ENCODE measurements at regions not wholly inside any gene's neighbourhood (a gene's known extent, or its start where the extent isn't known, plus 50 kb on each side); places are given as distances from the start of the nearest gene placed in this dataset.

DNA sequence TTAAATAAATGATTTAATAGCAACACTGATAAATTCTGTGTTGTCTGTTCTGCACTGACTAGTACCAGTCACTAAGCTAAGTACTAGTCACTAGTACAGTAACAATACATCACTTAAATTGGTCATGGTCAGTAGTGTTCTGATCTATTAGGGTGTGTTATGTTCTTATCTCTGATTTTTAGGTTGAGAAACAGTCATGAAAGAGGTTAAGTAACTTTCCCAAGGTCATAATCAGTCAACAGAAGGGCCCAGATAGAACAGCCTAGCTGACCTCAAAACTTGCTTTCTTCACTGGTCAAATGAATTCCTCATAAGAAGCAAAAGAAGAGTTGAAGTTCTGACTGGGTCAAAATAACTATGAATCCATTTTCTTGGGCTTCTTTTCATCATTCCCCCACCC, 1492.7 kb downstream of the MAT2B start:
- TF ChIP-seq EZH2phosphoT487 (IDR thresholded peaks at IDR 0.05; ENCODE audit: low read depth, severe bottlenecking, unreplicated experiment) = no peak
- TF ChIP-seq EZH2 (IDR thresholded peaks at IDR 0.05; ENCODE audit: borderline replicate concordance) = no peak
- TF ChIP-seq, protein P1, sequence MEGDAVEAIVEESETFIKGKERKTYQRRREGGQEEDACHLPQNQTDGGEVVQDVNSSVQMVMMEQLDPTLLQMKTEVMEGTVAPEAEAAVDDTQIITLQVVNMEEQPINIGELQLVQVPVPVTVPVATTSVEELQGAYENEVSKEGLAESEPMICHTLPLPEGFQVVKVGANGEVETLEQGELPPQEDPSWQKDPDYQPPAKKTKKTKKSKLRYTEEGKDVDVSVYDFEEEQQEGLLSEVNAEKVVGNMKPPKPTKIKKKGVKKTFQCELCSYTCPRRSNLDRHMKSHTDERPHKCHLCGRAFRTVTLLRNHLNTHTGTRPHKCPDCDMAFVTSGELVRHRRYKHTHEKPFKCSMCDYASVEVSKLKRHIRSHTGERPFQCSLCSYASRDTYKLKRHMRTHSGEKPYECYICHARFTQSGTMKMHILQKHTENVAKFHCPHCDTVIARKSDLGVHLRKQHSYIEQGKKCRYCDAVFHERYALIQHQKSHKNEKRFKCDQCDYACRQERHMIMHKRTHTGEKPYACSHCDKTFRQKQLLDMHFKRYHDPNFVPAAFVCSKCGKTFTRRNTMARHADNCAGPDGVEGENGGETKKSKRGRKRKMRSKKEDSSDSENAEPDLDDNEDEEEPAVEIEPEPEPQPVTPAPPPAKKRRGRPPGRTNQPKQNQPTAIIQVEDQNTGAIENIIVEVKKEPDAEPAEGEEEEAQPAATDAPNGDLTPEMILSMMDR (IDR thresholded peaks at IDR 0.05; ENCODE audit: poor library complexity) = no peak

Data from hepatocyte (in vitro differentiated cells).